AG09309 (cell line): ENCODE measurements at regions not wholly inside any gene's neighbourhood (a gene's known extent, or its start where the extent isn't known, plus 50 kb on each side); places are given as distances from the start of the nearest gene placed in this dataset.

ENCODE experiments used
- DNase-seq: peaks from one replicate; pipeline ENCODE4 v3.0.0-alpha.2; 2010; ENCODE audit warnings: low read depth
- H3K4me3 ChIP-seq: 2 replicates; pipeline ENCODE4 v1.5.1; 2011; ENCODE audit warnings: mild to moderate bottlenecking, low read depth, low read length, moderate library complexity; ENCODE audit not compliant: control insufficient read depth
- TF ChIP-seq, protein P1 (sequence below): IDR thresholded peaks from 2 replicates; pipeline ENCODE4 v1.5.1; 2011; ENCODE audit warnings: mild to moderate bottlenecking, low read depth, low read length, inconsistent platforms; ENCODE audit not compliant: insufficient read depth, control insufficient read depth; ENCODE audit errors: missing control alignments

DNA sequence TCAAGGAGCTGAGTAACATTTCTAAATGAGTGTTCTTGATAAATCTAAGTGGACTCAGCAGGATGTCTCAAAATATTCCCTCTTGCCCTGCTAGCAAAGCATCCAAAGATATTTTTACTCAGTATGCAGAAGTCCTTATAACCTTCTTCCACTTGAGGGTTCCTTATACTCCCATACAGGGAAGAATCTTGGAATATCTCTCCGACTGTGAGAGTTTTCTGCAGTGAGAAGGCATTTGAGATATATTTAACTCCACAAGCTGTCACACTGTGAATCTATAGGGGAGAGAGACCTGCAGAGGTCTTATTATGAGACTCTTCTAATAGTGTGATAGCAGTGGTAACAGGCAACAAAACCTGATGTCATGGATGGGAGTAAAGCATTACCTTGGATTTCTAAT, 1034.5 kb upstream of the PABPC4L start:
- no peak for DNase-seq
- TF ChIP-seq, protein P1, sequence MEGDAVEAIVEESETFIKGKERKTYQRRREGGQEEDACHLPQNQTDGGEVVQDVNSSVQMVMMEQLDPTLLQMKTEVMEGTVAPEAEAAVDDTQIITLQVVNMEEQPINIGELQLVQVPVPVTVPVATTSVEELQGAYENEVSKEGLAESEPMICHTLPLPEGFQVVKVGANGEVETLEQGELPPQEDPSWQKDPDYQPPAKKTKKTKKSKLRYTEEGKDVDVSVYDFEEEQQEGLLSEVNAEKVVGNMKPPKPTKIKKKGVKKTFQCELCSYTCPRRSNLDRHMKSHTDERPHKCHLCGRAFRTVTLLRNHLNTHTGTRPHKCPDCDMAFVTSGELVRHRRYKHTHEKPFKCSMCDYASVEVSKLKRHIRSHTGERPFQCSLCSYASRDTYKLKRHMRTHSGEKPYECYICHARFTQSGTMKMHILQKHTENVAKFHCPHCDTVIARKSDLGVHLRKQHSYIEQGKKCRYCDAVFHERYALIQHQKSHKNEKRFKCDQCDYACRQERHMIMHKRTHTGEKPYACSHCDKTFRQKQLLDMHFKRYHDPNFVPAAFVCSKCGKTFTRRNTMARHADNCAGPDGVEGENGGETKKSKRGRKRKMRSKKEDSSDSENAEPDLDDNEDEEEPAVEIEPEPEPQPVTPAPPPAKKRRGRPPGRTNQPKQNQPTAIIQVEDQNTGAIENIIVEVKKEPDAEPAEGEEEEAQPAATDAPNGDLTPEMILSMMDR = no peak
- no peak overlapping the region for H3K4me3 ChIP-seq

DNA sequence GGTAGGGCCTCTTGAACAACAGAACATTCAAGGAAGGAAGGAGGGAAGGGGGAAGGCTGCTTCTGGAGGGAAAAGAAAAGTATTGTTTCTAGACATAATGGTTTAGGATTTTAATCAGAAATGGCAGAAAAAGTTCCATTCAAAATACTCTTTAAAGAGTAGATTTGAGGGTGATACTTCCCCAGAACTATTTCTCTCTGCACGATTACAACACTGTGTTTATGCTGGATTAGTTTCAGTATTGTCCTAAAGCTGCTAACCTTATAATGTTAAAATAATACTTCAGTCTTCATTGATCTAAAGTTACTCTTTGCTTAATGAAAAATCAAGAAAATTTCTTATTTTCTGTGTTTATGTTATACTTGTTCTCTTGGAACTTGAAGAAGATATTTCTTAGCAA, 1026.3 kb upstream of the PABPC4L start:
- no peak for DNase-seq
- TF ChIP-seq, protein P1 = no peak
- no peak overlapping the region for H3K4me3 ChIP-seq

DNA sequence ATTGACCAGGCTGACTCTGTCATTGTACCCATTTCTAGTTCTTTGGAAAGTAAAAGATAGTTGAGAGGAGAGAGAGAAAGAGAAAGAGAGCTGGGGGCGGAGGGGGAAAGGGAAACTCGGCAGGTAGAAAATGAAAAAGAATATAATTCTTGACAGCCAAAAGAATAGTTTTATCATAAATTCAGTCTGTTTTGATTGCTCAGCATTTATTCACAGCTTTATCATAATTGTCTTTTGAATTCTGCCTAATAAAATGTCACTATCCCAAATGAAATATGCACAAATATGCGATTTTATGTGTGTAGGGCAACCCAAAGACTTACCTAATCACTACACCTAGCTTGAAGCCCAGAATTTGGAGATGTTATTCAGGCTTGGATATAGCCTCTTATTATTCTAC, 1024.0 kb upstream of the PABPC4L start:
- DNase-seq = no peak
- TF ChIP-seq, protein P1 = no peak
- H3K4me3 ChIP-seq = no peak overlapping the region

DNA sequence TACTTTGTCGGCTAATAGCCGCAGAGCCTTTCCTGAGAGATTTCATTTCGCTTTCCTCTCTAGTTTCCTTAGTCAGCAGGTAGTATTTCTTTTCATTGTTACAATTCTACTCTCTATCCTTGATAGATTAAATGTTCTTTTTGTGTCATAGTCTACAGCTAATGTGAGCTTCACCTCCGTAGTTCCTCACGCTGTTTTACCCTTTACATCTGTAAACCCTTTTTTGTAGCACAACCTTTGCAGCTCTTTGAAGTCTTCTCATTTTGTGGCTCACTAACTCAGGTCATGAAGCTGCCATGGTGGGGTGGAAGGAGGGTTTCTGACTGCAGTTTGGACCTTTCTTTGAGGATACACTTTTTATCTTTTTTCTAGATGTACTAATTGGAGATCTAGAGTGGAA, 1008.8 kb upstream of the PABPC4L start:
- TF ChIP-seq, protein P1 = no peak
- DNase-seq = no peak
- no peak overlapping the region for H3K4me3 ChIP-seq

DNA sequence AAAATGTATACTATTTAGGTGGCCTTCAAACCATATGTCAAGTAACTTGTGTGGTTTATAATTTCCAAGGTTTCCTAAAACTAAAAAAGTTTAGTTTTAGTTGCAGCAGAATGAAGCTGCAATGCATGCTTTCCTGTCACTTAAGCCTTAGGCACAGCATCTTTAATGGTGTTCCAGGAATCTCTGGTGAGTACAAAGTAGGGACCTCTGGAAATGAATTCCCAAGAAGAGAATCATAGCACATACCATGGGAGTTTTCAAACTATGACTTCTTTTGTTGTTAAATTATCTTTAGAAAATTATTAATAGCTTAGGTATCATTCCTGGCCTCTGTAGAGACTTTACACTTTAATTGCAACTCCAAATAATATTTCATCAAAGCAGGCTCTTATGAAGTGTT, 1005.9 kb upstream of the PABPC4L start:
- TF ChIP-seq, protein P1 = no peak
- DNase-seq = no peak
- no peak overlapping the region for H3K4me3 ChIP-seq

DNA sequence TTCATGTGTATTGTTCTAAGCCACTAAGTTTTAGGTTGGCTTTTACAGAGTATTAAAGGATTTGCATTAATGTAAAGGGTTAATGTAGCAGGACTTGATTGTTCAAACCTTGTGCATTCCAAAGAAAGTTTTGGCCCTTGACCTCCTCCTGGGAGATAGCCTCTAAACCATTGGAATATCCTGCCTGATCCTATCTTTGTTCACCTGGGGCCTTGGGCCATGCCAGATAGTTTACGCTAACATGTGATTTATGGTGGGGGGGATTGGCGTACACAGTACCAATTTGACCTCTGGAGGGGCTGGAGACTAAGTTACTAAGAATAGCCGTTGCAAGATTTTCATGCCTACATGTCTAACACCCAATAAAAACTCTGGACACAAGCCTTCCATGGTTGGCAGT, 1002.7 kb upstream of the PABPC4L start:
- TF ChIP-seq, protein P1 = no peak
- DNase-seq = no peak
- H3K4me3 ChIP-seq = no peak overlapping the region

DNA sequence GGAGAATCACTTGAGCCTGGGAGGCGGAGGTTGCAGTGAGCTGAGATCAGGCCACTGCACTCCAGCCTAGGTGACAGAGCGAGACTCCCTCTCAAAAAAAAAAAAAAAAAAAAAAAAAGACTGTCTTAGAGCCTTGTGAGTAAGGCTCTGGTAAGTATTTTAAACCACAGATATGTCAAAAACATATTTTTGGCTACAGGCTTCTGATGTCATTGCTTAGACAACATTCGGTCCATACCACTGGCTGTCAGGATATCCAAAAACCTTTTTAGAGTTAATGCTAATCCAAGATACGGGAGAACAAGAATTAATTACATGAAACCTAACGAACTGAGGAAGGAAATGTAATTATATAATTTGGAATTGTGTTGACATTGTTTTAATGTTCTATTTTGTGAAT, 999.5 kb upstream of the PABPC4L start:
- TF ChIP-seq, protein P1 = no peak
- no peak for DNase-seq

More for the DNA sequence above, 999.5 kb upstream of the PABPC4L start:
- no peak overlapping the region for H3K4me3 ChIP-seq
